Neural cell (in vitro differentiated cells): ENCODE measurements at regions not wholly inside any gene's neighbourhood (a gene's known extent, or its start where the extent isn't known, plus 50 kb on each side); places are given as distances from the start of the nearest gene placed in this dataset.

Experiments
- H2AFZ ChIP-seq: fragments of 200-600, 300-800 bp; sonication (generic), shearing (Covaris generic); 2 replicates; pipeline ENCODE4 v1.6.0; 2014; ENCODE audit warnings: low read depth, mild to moderate bottlenecking, antibody characterized with exemption, low read length, moderate library complexity
- H3F3A ChIP-seq: fragments of 200-600 bp; shearing (Covaris generic); 2 replicates; pipeline ENCODE4 v1.6.1; 2016; ENCODE audit warnings: mild to moderate bottlenecking, moderate library complexity, mixed read lengths, antibody characterized with exemption, low read length; ENCODE audit not compliant: insufficient read depth, poor library complexity, severe bottlenecking
- H3K27ac ChIP-seq: fragments of 200-600, 300-800 bp; sonication (generic), shearing (Covaris generic); 2 replicates; pipeline ENCODE4 v1.5.1; 2014; ENCODE audit warnings: mild to moderate bottlenecking, low read length, moderate library complexity
- H3K27me3 ChIP-seq: fragments of 300-800, 200-600 bp; sonication (generic), shearing (Covaris generic); 2 replicates; pipeline ENCODE4 v1.6.0; 2014; ENCODE audit warnings: mild to moderate bottlenecking, low read depth, low read length, moderate library complexity; ENCODE audit not compliant: insufficient read depth
- H3K36me3 ChIP-seq: fragments of 300-800, 200-600 bp; sonication (generic), shearing (Covaris generic); 2 replicates; pipeline ENCODE4 v1.5.1; 2014; ENCODE audit warnings: mild to moderate bottlenecking, antibody characterized with exemption, low read length, moderate library complexity; ENCODE audit not compliant: insufficient read depth
- H3K4me2 ChIP-seq: fragments of 300-800, 200-600 bp; sonication (generic), shearing (Covaris generic); 2 replicates; pipeline ENCODE4 v1.6.0; 2014; ENCODE audit warnings: mild to moderate bottlenecking, low read length
- H3K4me3 ChIP-seq: fragments of 300-800, 200-600 bp; sonication (generic), shearing (Covaris generic); 2 replicates; pipeline ENCODE4 v1.5.1; 2014; ENCODE audit warnings: mild to moderate bottlenecking, low read length, moderate library complexity
- H3K79me2 ChIP-seq: fragments of 200-600 bp; shearing (Covaris generic); replicated peaks from 2 replicates; pipeline ENCODE4 v1.6.0; 2014; ENCODE audit warnings: mild to moderate bottlenecking, low read length, moderate library complexity; ENCODE audit not compliant: insufficient read depth
- H3K9ac ChIP-seq: fragments of 300-800, 200-600 bp; sonication (generic), shearing (Covaris generic); 2 replicates; pipeline ENCODE4 v1.6.1; 2016; ENCODE audit warnings: mild to moderate bottlenecking, low read length, mixed read lengths
- H3K9me2 ChIP-seq: fragments of 200-600 bp; shearing (Covaris generic); 2 replicates; pipeline ENCODE4 v1.6.1; 2016; ENCODE audit warnings: mild to moderate bottlenecking, low read length, mixed read lengths; ENCODE audit not compliant: insufficient read depth
- H3K9me3 ChIP-seq: fragments of 200-600, 300-800 bp; sonication (generic), shearing (Covaris generic); 2 replicates; pipeline ENCODE4 v1.6.1; 2016; ENCODE audit warnings: mild to moderate bottlenecking, mixed run types, low read length, moderate library complexity, mixed read lengths
- H4K20me1 ChIP-seq: fragments of 200-600 bp; shearing (Covaris generic); 2 replicates; pipeline ENCODE4 v1.6.1; 2016; ENCODE audit warnings: mild to moderate bottlenecking, mixed run types; ENCODE audit not compliant: insufficient read depth
- CTCF ChIP-seq: fragments of 450-650 bp; IDR thresholded peaks from 2 replicates; pipeline ENCODE4 v1.5.1; 2014; ENCODE audit warnings: antibody characterized with exemption, mild to moderate bottlenecking, moderate library complexity; ENCODE audit not compliant: poor library complexity, severe bottlenecking
- EP300 ChIP-seq: fragments of 450-650 bp; conservative IDR thresholded peaks from 2 replicates; pipeline ENCODE4 v1.6.1; 2014; ENCODE audit warnings: antibody characterized with exemption, mild to moderate bottlenecking, moderate library complexity; ENCODE audit not compliant: poor library complexity, severe bottlenecking
- EZH2 ChIP-seq: fragments of 200-600, 300-800 bp; shearing (Covaris generic), sonication (generic); IDR thresholded peaks from 2 replicates; pipeline ENCODE4 v1.6.1; 2014; ENCODE audit warnings: antibody characterized with exemption, low read length, borderline replicate concordance, mild to moderate bottlenecking; ENCODE audit not compliant: insufficient read depth, poor library complexity, severe bottlenecking
- MXI1 ChIP-seq: fragments of 450-650 bp; conservative IDR thresholded peaks from 2 replicates; pipeline ENCODE4 v1.6.1; 2014; ENCODE audit warnings: antibody characterized with exemption, mild to moderate bottlenecking; ENCODE audit not compliant: poor library complexity, severe bottlenecking
- POLR2AphosphoS5 ChIP-seq: IDR thresholded peaks from 2 replicates; pipeline ENCODE4 v1.6.1; 2012
- RAD21 ChIP-seq: fragments of 450-650 bp; conservative IDR thresholded peaks from 2 replicates; pipeline ENCODE4 v1.6.1; 2014; ENCODE audit warnings: antibody characterized with exemption, mild to moderate bottlenecking, moderate library complexity
- REST ChIP-seq: IDR thresholded peaks from 2 replicates; pipeline ENCODE4 v1.6.1; 2012; ENCODE audit warnings: borderline replicate concordance
- SMC3 ChIP-seq: fragments of 450-650 bp; conservative IDR thresholded peaks from 2 replicates; pipeline ENCODE4 v1.6.1; 2014; ENCODE audit warnings: antibody characterized with exemption, mild to moderate bottlenecking, moderate library complexity; ENCODE audit not compliant: poor library complexity
- TAF1 ChIP-seq: IDR thresholded peaks from 2 replicates; pipeline ENCODE4 v1.6.1; 2012; ENCODE audit warnings: low read depth

- Histone ChIP-seq H4K20me1 (no peaks in the 10 kb centered on the region), H3K9me3 (no peaks in the 10 kb centered on the region), H3K27ac (no peak overlapping the region), H3K4me2 (no peak overlapping the region), H3K9ac (no peak overlapping the region), H3K4me3 (no peak overlapping the region), H3K9me2 (no peaks in the 10 kb centered on the region), H3K36me3 (no peaks in the 10 kb centered on the region), H3K79me2 (no peaks in the 10 kb centered on the region), H3K27me3 (no peaks in the 10 kb centered on the region), H3F3A (no peaks in the 10 kb centered on the region), H2AFZ (no peak overlapping the region)
- TF ChIP-seq RAD21: no peak
- no peak for TF ChIP-seq CTCF
- no peak for TF ChIP-seq EP300
- no peak for TF ChIP-seq REST
- TF ChIP-seq POLR2AphosphoS5: no peak
- no peak for TF ChIP-seq MXI1
These were observed 111.7 kb upstream of the KCNJ6 start for GRCh38 chr21:38027901-38028498.

- no peak for TF ChIP-seq TAF1
- no peak for TF ChIP-seq CTCF
- no peak for TF ChIP-seq RAD21
- TF ChIP-seq SMC3: no peak
- no peak for TF ChIP-seq EZH2
- no peak for TF ChIP-seq POLR2AphosphoS5
- TF ChIP-seq MXI1: no peak
- TF ChIP-seq EP300: no peak
- no peak for TF ChIP-seq REST
- Histone ChIP-seq H3K9me3 (no peaks in the 10 kb centered on the region), H3K4me3 (no peak overlapping the region), H3K27me3 (no peaks in the 10 kb centered on the region), H3K9ac (no peak overlapping the region), H4K20me1 (no peaks in the 10 kb centered on the region), H3K27ac (no peak overlapping the region), H3K9me2 (no peaks in the 10 kb centered on the region), H3K36me3 (no peaks in the 10 kb centered on the region), H3F3A (no peaks in the 10 kb centered on the region), H3K79me2 (no peaks in the 10 kb centered on the region), H3K4me2 (no peak overlapping the region), H2AFZ (no peak overlapping the region)
These were observed 116.0 kb upstream of the KCNJ6 start for GRCh38 chr21:38032082-38032801.
